ENCODE measurements at regions not wholly inside any gene's neighbourhood (a gene's known extent, or its start where the extent isn't known, plus 50 kb on each side); places are given as distances from the start of the nearest gene placed in this dataset.

GRCh38 chr6:14397518-14397901 is 279.9 kb downstream of the CD83 start:
- TF ChIP-seq CTCF (IDR thresholded peaks at IDR 0.05; ENCODE audit: insufficient read depth, low read length) (no peak), REST (IDR thresholded peaks at IDR 0.05; ENCODE audit: insufficient replicate concordance, low read depth) (no peak), SPI1 (IDR thresholded peaks at IDR 0.05; ENCODE audit: borderline replicate concordance, low read depth) (no peak), POLR2AphosphoS5 (IDR thresholded peaks at IDR 0.05; ENCODE audit: low read depth) (no peak), GABPA (IDR thresholded peaks at IDR 0.05; ENCODE audit: low read depth) (no peak)

All from HL-60 (cell line).